ENCODE measurements at regions not wholly inside any gene's neighbourhood (a gene's known extent, or its start where the extent isn't known, plus 50 kb on each side); places are given as distances from the start of the nearest gene placed in this dataset.

GRCh38 chr11:116695657-116696254, 77.0 kb downstream of the BUD13 start:
- TF ChIP-seq CTCF (IDR thresholded peaks at IDR 0.05) (no peak), POLR2AphosphoS5 (IDR thresholded peaks at IDR 0.05; ENCODE audit: low read depth, low read length) (no peak), TCF7L2 (IDR thresholded peaks at IDR 0.05; ENCODE audit: low read depth, low read length) (no peak), REST (IDR thresholded peaks at IDR 0.05; ENCODE audit: insufficient read depth in 1 of 2, low read depth in 2 of 2, low read length in 1 of 2) (no peak)
